Activated naive CD4-positive, alpha-beta T cell treated with anti-CD3 and anti-CD28 coated beads, Interleukin-2, amount 50 U/mL, for 72 hours (primary cell): ENCODE measurements at regions not wholly inside any gene's neighbourhood (a gene's known extent, or its start where the extent isn't known, plus 50 kb on each side); places are given as distances from the start of the nearest gene placed in this dataset.

Experiments used
- ATAC-seq, 2 donors: fragments of 150-1000 bp; cut with Tn5 transposase; 2 replicates each; pipeline ENCODE4 v1.10.0; 2021; ENCODE audit warnings: mild to moderate bottlenecking in 2 of 2, moderate library complexity in 2 of 2
- DNase-seq, 2 donors: peaks; one replicate each; pipeline ENCODE4 v3.0.0; 2021 to 2022; ENCODE audit warnings: low spot score in 2 of 2
- H3K27ac Mint-ChIP-seq, 2 donors: one replicate each; pipeline ENCODE4 v1.8.0; 2022; ENCODE audit warnings: mild to moderate bottlenecking in 2 of 2, mixed read lengths in 2 of 2
- H3K36me3 Mint-ChIP-seq, 2 donors: one replicate each; pipeline ENCODE4 v1.8.0; 2022; ENCODE audit warnings: mixed read lengths in 2 of 2
- H3K9me3 Mint-ChIP-seq, 2 donors: one replicate each; pipeline ENCODE4 v1.8.0; 2022; ENCODE audit warnings: mixed read lengths in 2 of 2

DNA sequence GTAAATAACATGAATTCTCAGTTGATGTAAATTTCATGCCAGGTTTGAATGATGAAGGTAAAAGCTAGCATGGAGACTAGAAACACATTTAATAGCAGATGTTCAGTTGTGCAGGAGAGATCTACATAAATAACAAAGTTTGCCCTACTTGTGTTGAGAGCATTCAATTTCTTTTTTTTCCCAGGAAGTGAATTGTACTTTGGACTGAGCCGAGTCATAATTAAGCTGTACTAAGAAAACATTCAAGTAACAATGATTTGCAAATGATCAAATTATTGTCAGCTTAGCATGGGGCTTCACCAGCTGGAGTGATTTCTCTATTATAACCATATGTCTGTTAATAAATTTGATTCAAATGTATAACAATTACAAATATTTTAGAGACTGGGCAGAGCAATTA, 893.5 kb upstream of the MAP3K7 start:
- H3K9me3 Mint-ChIP-seq: peaks cover 0 to 4% of the 10 kb centered on the region in 2 donors
- ATAC-seq (no peak), DNase-seq (no peak)
- H3K27ac Mint-ChIP-seq: no peak overlapping the region
- no peaks in the 10 kb centered on the region for H3K36me3 Mint-ChIP-seq

DNA sequence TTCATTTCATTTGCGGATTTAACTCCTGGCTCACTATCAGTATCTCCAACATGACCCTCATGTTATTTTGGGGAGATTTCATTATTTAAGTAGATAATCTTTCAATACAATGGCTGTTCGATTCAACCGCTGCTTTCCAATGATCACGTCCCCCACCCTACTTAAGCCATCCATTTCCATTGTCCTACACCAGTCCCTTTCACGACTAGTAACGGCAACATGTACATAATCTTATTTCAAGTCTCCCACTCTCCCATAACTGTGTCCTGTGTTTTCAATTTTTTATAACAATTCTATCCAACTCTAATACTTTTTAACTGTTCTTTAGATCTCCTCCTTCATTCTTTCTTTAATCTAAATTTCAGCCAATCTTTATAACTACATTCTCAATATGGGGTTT, 890.8 kb upstream of the MAP3K7 start:
- Mint-ChIP-seq H3K27ac (no peak overlapping the region), H3K36me3 (no peaks in the 10 kb centered on the region), H3K9me3 (peaks cover 4 to 9% of the 10 kb centered on the region in 2 donors)
- ATAC-seq: no peak
- no peak for DNase-seq

DNA sequence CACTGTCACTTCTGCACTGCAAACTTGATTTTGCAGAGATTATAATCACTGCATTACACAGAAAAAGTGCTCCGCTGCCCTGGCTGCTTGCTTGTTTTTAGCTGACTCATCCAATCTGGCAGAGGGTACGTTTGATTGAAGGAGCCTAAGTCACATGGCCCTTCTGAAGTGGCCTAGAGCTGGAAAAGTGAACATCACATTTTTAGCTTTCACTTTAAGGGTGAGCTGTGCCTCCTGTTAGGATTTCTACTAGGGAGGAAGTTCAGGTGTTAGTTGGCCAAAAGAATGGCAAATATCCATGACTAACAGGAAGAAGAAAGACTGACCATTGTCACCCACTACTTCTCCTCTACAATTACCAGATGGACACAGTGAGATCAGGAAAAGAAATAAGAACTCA, 889.1 kb upstream of the MAP3K7 start:
- H3K36me3 Mint-ChIP-seq: no peaks in the 10 kb centered on the region
- no peak for ATAC-seq
- peaks cover 4 to 9% of the 10 kb centered on the region in 2 donors for H3K9me3 Mint-ChIP-seq
- H3K27ac Mint-ChIP-seq: no peak overlapping the region
- DNase-seq: no peak

DNA sequence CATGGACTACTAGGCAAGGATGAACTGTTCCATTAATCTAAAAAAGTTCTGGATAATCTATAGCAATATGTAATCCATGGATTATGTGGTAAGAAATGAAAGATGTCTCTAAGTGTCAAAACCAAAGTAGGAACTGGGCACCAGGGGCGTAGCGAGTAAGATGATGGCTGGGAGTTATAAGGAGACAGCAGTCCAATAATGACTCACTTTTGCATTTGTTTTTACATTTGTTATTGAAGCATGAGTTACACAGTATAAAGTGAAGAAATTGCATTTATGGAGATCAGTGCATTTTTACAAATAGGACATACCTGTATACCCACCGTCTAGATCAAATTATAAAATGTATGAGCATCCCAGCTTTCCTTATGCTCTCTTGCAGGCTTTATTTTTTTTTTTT, 878.5 kb upstream of the MAP3K7 start:
- DNase-seq: no peak
- Mint-ChIP-seq H3K9me3 (no peaks in the 10 kb centered on the region), H3K36me3 (no peaks in the 10 kb centered on the region), H3K27ac (no peak overlapping the region)
- no peak for ATAC-seq

DNA sequence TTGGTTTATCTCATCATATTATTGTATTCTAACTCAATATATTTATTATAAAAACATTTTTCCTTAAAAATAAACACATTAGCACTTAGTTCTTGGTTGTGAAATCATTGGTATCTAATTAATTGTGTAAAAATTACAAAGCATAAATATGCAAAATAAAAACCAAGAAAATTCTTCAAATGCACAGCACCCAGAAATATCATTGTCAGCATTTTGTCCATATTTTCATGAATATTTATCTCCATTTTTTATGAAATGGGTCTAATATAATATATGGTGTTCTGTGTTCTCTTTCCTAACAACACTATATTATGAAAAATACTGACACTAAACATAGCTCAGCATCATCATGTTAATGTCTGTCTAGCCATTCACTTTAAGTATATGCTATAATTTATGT, 877.8 kb upstream of the MAP3K7 start:
- Mint-ChIP-seq H3K9me3 (no peaks in the 10 kb centered on the region), H3K27ac (no peak overlapping the region), H3K36me3 (no peaks in the 10 kb centered on the region)
- ATAC-seq (no peak), DNase-seq (no peak)

DNA sequence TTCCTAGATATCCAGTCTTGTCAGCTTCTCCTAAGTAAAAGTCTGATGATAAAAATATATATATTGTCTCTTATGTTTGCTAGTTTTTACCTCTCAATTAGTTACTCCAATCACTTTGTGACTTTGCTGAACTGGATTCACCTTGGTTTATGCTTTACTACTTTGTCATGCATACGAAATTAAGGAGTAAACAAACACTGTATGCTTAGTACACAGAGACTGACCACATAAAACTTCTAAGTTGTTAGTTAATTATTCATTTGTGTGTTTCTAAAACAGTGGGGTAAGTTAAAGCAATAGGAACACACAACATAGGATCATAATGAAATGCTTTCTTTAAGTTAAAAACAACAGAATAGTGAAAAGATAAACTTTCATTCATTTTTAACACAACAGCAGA, 877.3 kb upstream of the MAP3K7 start:
- Mint-ChIP-seq H3K9me3 (no peaks in the 10 kb centered on the region), H3K36me3 (no peaks in the 10 kb centered on the region), H3K27ac (no peak overlapping the region)
- ATAC-seq: no peak
- no peak for DNase-seq

DNA sequence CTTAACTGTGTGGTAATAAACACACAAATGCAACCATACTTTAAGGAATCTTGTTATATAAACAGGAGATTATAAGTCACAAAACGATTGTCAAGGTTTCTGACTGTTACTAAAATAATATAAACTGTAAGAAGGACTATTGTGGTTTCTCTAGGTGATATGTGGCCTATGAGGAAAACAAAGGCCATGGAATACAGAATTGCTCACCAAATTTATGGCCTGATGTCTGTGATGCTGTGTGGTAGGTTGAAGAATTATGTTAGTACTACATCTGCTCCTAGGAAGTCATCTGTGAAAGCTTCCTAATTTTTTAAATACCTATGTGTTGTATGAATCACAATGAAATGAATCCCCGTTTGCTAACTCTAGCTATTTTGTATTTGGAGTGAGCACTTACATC, 875.4 kb upstream of the MAP3K7 start:
- DNase-seq (no peak), ATAC-seq (no peak)
- no peaks in the 10 kb centered on the region for H3K36me3 Mint-ChIP-seq
- H3K9me3 Mint-ChIP-seq: no peaks in the 10 kb centered on the region
- H3K27ac Mint-ChIP-seq: no peak overlapping the region

DNA sequence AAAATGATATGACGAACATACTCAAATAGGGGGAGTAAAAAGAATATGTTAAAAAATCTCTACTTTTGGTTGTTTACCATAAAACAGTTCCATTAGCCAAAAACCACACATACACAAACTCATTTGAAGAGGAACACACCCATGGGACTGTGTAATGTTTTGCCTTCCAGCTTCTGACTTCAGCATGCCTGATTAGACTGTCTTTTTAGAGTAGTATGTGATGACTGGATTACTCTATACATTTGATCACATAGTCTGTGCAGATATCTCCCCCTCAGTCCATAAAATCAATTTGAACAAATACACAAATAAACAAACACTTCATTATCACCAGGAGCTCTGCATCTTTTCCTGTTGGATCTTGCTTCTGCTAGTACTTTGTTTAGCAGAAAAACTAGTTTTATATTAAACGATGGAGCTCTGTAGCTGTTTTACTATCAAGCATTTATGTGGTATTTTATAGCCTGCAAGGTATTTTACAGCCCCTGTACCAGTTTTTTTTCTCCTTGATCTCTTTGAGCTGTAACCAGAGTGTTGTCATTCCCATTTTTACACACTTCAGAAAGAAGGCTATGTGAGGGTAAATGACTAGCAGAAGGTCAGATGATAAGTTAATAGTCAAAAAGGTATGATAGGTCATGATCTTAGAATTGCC, 866.5 kb upstream of the MAP3K7 start:
- ATAC-seq (no peak), DNase-seq (no peak)
- Mint-ChIP-seq H3K9me3 (peaks cover 5% of the 10 kb centered on the region in 2 donors), H3K36me3 (no peaks in the 10 kb centered on the region), H3K27ac (no peak overlapping the region)

DNA sequence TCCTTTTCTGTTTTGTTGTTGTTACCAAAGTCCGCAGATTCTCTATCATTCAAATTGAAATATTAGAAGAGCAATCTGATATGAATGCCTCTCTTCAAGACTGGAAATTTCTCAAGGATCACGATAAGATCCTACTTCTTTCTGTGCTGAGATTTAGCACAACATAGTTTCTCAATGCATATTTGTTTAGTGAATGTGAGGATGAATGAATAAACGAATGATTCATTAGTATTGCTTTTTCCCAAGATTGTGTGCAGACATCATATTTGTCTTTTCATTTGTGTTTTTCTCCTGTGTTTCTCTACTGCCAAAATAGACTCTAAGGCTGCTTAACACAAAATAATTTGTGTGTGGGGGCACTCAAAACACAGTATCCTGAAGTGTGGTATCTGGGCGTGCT, 862.7 kb upstream of the MAP3K7 start:
- H3K27ac Mint-ChIP-seq: no peak overlapping the region
- ATAC-seq (no peak), DNase-seq (no peak)
- no peaks in the 10 kb centered on the region for H3K36me3 Mint-ChIP-seq
- peaks cover 0 to 5% of the 10 kb centered on the region in 2 donors for H3K9me3 Mint-ChIP-seq

DNA sequence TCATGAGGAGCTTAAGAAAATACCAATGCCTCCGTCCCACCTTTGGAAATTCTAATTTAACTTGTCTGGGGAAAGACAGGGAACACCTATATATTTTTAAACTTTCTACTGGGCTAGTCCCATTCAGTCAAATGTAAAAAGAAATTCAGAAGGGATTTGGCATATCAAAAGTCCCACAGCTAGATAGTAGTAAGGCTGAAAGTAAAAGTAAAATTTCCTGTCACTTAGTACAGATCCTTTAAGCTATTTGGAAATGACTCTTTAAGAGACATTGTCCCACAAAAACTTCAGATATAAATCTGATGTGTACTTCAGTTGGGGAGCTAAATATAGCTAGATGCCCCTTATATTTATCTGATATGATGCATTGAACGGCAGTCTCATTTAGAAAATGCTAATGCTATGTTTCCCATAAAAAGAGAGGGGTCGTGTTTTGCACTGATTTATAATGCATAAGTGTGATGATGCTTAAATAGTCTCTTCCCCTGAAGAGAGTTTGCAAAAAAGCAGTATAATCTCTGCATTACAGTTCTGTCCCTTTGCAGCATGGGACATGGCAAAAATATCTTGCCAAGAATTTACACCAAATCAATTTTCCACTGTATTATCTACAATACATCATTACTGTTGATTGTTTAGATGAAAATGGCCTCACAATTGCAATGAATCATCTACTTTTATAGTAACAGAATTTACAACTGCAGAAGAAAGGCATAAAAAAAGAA, 860.8 kb upstream of the MAP3K7 start:
- Mint-ChIP-seq H3K36me3 (no peaks in the 10 kb centered on the region), H3K9me3 (peaks cover 0 to 7% of the 10 kb centered on the region in 2 donors), H3K27ac (no peak overlapping the region)
- no peak for DNase-seq
- no peak for ATAC-seq

DNA sequence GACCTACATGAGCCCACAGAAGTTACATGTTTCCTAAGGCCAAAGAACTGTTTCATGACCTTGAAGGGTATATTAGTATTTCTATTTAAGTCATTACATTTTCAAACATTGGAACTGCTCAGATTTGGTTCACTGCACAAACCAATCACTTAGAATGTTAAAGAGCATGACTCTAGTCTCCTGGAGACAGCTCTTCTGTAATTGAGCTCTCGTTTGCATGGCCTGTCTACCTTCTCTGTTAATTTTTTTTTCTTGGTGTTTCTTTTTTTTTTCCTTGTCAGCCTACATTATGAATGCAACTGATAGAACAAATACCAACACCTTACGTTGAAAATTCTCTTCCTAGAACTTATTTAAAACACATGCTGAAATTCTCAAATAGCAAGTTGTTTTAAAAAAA, 860.2 kb upstream of the MAP3K7 start:
- DNase-seq: no peak
- ATAC-seq: no peak
- H3K27ac Mint-ChIP-seq: no peak overlapping the region
- no peaks in the 10 kb centered on the region for H3K36me3 Mint-ChIP-seq
- H3K9me3 Mint-ChIP-seq: peaks cover 3 to 13% of the 10 kb centered on the region in 2 donors

DNA sequence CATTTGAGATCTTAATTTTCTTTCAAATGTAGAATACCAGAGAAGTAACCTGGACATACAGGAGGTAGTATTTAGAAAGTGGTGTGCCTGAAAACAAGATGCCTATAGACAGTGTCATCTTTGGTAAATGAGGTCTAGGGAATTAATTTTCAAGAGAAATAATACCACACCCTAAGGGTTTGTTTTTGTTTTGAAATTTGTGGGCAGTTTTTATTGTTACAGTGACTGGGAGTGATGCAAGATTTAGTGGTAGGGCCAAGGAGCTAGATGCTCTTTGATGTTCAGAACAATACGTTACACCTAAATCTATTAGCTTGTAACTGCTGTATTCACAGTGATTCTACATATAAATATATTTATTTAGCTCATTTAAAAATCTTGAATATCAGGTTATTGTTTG, 856.5 kb upstream of the MAP3K7 start:
- ATAC-seq (no peak), DNase-seq (no peak)
- peaks cover 11 to 15% of the 10 kb centered on the region in 2 donors for H3K9me3 Mint-ChIP-seq
- no peaks in the 10 kb centered on the region for H3K36me3 Mint-ChIP-seq
- no peak overlapping the region for H3K27ac Mint-ChIP-seq

DNA sequence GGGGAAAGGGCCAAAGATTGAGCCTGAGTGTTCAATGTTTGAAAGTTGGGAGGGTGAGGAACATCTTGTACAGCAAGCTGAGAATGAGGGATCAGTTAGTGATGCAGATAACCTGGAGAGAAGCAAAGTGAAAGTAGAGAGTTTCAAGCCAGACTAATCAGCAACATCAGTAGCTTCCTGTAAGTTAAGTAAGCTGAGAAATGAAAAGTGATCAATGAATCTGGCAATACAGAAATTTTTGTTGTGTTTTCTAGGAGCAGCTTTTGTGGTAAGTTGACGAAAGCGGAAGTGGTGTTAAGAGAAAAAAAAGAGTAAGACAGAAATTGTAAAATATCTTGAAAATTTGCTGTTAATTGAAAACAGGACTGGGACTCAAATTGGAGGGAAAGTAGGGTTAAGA, 855.5 kb upstream of the MAP3K7 start:
- DNase-seq: no peak
- no peak for ATAC-seq
- no peak overlapping the region for H3K27ac Mint-ChIP-seq

DNA sequence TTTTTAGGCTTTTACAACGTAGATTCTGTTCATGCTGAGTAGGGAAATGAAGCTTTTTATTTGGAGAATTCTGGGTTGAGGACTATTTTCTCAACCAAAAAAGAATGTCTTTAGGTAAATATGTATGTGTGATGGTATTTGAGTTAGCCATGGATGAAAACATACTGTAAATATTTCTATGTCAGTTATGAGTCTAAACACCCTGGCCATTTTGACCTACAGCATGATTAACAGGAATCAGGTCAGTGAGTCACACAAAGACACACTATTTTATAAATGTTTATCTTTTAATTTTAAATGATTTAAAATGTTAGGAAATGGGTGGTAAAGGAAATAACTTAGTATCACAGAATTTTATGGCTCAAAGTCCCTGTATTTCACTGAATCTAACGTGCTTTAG, 851.7 kb upstream of the MAP3K7 start:
- Mint-ChIP-seq H3K9me3 (peaks cover 11 to 15% of the 10 kb centered on the region in 2 donors), H3K36me3 (no peaks in the 10 kb centered on the region), H3K27ac (no peak overlapping the region)
- no peak for DNase-seq
- ATAC-seq: no peak

More for the DNA sequence above, 855.5 kb upstream of the MAP3K7 start:
- no peaks in the 10 kb centered on the region for H3K36me3 Mint-ChIP-seq
- peaks cover 11 to 15% of the 10 kb centered on the region in 2 donors for H3K9me3 Mint-ChIP-seq

DNA sequence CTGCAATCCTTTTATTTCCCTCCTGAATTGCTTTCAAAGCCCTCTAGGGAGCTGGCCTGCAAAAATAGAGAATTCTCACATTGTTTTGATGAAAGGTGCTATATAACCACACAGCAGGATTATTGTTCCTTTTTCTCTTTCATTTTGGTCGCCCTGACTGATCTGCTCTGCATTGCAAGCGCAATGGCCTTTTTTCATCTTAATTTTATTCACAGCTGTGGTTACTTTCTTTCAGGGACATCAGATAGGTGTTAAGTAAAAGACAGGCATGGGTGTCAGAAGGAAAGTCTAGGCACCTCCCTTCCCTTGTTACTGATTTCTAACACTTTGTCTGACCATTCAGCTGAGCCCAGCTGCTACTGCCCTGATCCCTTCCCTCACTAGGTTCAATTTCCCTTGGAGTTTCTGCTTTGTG, 850.5 kb upstream of the MAP3K7 start:
- Mint-ChIP-seq H3K36me3 (no peaks in the 10 kb centered on the region), H3K27ac (no peak overlapping the region), H3K9me3 (peaks cover 6 to 14% of the 10 kb centered on the region in 2 donors)
- ATAC-seq (no peak), DNase-seq (no peak)

DNA sequence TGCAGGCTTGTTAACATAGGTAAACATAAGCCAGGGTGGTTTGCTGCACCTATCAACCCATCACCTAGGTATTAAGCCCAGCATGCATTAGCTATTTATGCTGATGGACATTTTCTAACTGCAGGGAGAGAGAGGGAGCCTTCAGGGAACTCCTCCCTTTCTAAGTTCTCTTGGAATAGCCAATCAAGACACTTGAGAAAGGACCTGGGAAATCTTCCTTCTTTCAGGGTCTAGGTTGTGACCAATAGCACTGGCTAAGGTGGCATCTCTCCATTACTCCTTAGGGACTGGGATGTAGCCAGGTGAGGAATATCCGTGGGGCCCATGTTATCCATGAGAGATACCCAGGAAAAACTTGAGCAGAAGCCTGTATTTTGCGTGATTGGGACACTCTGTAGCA, 849.6 kb upstream of the MAP3K7 start:
- Mint-ChIP-seq H3K36me3 (no peaks in the 10 kb centered on the region), H3K9me3 (peaks cover 0 to 9% of the 10 kb centered on the region in 2 donors), H3K27ac (no peak overlapping the region)
- ATAC-seq: no peak
- DNase-seq: no peak

DNA sequence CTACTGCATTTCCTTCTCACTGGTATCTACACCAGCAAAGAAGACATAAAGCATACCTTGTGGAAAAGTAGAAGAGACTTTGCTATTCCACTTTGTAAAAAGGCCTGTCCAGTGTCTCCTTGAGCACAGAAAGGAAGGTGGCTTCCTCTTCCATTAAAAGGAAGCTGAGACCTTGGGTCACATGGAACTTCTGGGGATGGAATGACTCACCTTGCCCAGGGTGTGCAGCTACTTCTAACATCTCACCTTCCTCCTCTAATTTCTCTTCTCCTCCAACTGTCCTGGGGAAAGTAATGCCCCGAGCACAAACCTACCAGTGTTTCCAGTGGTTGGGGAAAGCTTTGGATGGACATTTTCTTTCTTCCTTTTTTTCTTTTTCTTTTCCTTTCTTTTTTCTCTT, 848.8 kb upstream of the MAP3K7 start:
- no peak for DNase-seq
- H3K36me3 Mint-ChIP-seq: no peaks in the 10 kb centered on the region
- peaks cover 0 to 9% of the 10 kb centered on the region in 2 donors for H3K9me3 Mint-ChIP-seq
- no peak for ATAC-seq
- H3K27ac Mint-ChIP-seq: no peak overlapping the region

DNA sequence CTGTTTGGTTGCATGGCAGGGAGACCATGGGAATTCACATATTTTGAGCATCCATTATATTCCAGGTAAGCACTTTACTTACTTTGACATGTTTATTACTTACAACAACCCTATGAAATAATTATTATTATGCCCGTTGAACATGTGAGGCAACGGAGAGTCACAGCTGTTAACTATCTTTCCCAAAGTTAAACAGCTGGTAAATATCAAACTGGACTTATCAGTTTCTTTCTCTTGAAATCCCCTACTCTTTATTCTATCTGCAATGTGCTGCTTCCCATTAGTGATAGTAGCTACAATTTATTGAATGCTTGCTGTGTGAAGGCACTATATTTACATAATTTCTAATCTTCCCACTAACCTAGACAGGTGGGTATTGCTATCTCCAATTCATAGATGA, 847.7 kb upstream of the MAP3K7 start:
- Mint-ChIP-seq H3K9me3 (peaks cover 0 to 2% of the 10 kb centered on the region in 2 donors), H3K36me3 (no peaks in the 10 kb centered on the region), H3K27ac (no peak overlapping the region)
- DNase-seq (no peak), ATAC-seq (no peak)
